ENCODE measurements at regions not wholly inside any gene's neighbourhood (a gene's known extent, or its start where the extent isn't known, plus 50 kb on each side); places are given as distances from the start of the nearest gene placed in this dataset.
"Not testable (repeated sequence)": the region's sequence is repeated elsewhere in the genome, so short reads cannot be mapped to it uniquely, and the experiment has no call there.

DNA sequence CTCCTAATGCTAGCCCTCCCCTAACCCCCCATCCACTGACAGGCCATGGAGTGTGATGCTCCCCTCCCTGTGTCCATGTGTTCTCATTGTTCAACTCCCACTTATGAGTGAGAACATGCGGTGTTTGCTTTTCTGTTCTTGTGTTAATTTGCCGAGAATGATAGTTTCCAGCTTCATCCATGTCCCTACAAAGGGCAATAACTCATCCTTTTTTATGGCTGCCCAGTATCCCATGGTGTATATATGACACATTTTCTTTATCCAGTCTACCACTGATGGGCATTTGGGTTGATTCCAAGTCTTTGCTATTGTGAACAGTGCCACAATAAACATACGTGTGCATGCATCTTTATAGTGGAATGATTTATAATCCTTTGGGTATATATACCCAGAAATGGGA, 779.0 kb downstream of the PCDH7 start:
- DNase-seq (ENCODE audit: low spot score), result not testable (repeated sequence)

DNA sequence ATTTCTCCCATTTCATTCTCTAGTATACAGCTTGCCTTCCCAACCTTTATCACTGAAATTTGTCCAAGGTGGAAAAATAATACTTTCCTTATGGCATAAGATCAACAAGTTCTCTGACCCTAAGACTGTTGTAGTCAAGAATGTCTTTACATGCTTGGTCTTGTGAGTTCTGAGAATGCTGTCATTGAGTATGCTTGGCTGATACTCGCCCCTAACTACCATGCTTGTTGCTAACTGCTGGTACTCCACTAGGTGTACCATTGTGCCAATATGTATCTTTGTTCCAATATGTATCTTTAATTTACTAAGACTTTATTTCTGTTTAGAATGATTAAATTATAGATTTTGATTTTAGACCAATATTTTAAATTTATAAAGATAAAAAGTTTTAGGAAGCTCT, 796.4 kb downstream of the PCDH7 start:
- no peak for DNase-seq (ENCODE audit: low spot score)

DNA sequence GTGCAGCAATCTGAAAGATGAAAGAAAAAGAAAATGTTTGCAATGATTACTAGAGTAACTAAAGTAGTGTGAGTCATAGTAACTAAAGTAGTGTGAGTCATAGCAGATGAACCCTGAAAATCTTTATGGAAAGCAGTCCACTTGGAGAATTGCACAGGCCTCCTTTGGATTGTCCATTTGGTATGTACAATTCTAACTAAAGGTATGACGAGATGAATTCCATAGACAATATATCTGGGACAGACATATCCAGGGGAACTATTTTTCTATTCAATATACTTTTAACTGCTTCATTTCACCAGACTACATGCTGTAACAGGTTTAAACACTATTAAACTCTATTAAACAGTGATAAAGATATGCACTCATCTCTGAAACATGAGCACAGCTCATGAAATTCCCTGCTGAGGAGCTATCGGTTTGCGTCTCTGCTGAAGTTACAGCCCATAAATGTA, 798.7 kb downstream of the PCDH7 start:
- DNase-seq (ENCODE audit: low spot score), result no peak

DNA sequence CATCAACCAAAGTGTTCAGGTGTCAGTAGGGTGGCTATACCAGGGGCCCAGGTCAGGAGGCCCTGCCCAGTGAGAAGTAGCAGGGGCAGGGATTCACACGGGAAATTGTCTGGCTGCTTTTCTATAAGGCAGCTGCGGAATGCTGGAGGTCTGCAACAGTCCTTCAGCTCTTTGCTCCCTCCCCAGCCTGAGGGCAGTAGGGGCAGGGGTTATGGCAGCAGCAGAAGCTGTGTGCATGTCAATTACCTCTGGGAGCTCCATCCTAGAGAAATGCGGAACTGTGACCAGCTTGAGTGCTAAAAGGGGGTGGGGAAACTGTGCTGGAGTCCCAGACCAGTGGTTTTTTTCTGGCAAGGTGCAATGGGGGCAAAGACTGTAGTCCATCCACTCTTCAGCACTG, 810.4 kb downstream of the PCDH7 start:
- no peak for DNase-seq (ENCODE audit: low spot score)

DNA sequence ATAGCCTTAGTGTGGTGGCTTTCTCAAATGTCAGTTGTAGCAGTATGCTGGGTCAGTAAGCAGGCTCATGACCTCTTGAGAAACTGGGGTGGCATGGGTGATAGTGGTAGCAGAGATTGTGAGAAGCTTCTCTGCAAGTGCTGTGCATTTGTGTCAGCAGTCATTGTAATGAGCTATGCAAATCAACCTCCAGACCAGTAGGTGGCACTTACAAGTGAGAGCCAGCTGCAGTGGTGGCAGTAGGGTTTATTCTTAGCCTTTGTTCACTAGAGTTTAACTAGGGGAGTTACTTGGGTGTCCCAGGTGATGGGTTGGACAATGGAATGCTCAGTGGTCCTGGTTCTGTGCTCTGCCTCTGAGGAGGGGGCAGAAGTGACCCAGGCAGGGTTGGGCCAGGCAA, 818.7 kb downstream of the PCDH7 start:
- DNase-seq (ENCODE audit: low spot score), result no peak

DNA sequence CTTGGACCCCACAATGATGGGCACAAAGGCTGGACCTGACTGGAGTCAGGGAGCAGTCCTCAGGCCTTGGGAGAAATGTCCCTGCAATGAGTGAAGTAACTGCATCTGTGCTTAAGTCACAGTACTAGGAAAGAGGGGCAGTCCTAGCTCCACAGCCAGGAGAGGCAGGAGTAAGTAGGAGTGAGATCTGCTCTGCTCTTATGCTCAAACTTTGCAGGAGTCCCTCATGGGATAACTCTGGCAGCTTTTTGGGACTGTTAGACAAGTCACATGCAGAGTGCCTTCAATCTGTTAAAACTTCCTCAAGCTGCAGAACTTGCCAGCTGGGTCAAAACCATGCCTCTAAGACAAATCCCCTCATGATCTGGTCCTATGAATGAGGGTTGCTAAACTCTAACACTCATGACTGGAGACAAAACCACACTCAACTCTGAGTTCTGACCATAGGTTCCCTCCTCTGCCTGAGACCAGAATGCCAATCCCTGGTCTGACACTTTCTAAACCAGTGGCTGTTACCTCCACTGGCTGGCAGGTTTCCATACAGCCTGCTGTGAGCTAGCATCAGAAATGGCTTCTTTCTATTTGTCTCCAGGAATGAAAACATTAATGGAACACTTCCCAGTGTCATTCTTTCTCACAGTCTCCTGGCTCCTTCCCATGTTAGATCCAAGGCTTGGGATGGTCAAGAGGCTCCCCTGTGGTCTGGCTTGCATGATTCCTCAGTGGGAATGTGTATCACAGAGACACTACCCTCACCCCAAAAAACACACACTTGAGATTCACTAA, 819.3 kb downstream of the PCDH7 start:
- DNase-seq (ENCODE audit: low spot score), result no peak

DNA sequence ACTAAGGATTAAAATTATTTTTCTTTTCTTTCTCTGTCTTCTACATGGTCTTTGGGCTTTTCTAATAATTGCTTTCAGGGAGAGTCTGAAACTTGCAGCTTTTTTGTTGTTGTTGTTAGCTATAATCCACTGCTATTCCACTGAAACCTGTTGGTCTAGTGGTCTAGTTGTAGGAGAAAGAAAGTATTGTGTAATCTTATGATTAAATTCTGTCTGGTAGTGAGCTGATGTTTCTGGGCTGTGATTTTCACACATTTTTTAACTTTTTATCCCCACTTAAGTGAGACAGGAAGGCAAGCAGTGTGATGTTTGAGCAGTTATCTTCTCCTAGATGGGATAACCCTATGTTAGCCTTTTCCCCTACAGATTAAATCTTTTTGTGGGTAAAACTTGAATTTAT, 825.2 kb downstream of the PCDH7 start:
- DNase-seq (ENCODE audit: low spot score), result no peak

DNA sequence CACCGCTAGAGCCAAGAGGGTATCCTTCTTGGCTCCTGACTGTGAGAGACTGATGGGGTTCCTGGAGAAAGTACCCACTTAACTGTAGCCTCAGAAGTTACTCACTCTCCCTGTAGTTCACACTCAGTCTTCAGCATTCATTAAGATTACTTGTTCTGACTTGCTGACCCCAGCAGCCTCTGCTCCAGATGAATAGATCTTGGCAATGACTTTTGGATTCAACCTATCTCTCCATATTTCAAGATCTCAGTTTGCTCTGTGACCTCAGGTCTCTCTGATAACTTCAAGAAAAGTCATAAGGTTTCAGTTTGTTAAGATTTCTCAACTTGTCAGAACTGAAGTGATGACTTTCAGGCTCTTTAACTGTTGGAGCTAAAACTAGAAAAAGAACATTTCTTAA, 825.6 kb downstream of the PCDH7 start:
- DNase-seq (ENCODE audit: low spot score), result no peak

DNA sequence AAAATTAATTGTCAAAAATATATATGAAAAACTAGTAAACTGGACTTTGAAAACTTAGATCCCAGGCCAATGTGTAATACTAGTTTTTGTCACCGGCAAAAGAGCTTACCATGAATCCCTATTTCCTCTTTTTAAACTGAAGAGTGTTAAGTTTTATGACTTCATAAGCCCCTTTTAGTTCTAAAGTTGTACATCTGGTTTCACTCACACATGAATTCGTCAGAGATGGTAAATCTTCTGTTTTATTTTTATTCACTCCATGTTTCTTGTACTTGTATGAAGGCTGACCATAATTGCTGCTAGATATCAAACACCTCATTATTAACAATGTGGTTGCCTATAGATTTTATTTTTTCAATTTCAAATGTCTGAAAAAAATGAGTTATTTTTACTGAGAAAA, 827.9 kb downstream of the PCDH7 start:
- no peak for DNase-seq (ENCODE audit: low spot score)

DNA sequence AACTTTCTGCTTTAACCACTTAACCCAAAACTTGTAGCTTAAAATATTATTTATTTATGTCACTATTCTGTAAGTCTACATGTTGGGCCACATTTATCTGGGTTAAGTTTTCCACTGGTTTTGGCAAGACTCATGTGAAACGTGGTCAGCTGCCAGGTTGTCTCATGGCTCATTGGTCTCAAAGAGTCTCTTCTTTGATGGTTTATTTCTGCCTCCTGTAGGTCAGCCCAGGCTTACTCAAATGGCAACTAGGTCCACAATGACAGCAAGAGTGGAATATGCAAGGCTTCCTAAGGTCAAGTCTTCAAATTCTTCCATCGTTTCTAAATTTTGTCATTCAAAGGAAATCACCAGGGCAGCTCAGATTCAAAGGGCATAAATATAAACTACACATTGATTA, 828.7 kb downstream of the PCDH7 start:
- no peak for DNase-seq (ENCODE audit: low spot score)

DNA sequence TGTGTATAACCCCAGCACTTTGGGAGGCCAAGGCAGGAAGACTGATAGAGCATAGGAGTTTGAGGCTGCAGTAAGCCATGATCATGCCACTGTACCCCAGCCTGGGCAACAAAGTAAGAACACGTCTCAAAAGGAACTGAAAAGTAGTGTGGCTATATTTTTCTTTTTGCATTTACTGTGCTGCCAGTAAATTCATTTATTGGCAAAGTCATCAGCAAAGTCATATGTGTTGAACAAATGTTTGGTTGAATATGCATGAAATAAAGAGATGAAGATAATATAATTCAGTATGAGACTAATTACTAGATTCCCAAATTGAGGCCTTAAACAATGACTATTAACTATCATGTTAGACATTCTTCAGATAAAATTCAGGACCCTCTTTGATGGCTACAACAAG, 829.1 kb downstream of the PCDH7 start:
- no peak for DNase-seq (ENCODE audit: low spot score)

DNA sequence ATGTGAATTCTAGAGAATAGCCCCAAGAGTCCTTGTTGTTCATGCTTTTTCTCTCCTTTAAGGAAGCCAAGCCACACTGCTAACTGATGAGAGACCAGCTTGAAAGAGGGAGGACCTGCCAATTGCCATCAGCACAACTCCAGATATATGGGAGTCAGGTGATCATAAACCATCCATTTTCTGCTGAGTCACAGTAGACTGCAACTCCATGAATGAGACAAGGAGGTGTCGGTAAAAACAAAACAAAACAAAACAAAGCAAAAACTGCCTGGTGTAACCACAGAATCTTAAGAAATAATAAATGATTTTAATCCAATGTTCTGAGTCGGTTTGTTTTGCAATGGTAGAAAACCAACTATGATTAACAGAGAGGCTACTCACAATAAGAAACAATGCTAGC, 837.3 kb downstream of the PCDH7 start:
- no peak for DNase-seq (ENCODE audit: low spot score)

DNA sequence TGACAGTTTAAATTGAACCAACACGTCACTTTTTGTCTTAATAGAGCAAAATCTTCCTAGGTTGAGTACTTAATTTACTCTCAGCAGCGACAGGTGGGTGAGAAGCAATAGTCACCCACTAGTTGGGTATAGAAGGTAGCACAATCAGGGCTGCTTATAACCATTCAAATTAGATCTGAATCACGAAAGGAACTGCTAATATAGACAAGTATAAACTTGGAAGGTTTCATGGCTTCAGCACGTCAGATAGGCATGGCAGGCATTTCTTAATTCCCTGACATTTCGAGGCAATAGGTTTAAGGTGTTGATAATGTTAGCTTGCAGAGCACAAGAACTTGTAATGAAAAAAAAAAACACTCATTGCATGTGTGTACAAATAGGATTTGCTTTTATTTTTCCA, 853.4 kb downstream of the PCDH7 start:
- DNase-seq (ENCODE audit: low spot score), result no peak

DNA sequence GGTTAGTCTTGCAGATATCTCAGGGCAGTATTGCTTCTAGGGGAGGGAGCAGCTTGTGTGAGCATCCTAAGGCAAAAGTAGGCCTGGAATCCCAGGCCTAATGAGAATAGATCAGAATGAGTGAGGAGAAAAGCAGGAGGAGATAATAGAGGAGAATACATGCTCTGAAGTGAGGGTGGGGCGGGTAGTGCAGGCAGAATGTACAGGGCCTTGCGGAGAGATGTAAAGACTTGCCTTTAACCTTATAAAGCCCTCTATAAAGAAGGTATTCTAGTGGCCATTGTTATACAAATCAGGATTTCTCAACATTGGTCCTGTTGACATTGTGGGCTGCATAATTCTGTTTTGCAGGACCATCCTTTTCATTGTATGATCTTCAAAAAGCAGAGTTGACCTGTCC, 855.3 kb downstream of the PCDH7 start:
- peak; percentile 10 for DNase-seq (ENCODE audit: low spot score)

DNA sequence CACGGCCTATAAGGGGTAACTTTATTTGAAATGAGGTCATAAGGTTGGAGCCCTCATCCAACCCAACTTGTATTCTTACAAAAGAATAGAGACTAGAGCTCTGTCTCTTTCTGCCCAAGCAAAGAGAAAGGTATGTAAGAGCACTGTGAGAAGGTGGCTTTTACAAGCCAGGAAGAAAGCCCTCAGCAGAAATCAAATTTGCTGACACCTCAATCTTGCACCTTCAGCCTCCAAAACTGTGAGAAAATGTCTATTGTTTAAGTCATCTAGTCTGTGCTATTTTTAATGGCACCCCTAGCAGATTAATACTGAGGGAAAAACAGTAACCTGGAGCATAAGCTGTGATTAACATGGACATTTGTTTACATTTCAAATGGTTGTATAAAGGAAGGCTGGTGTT, 860.7 kb downstream of the PCDH7 start:
- DNase-seq (ENCODE audit: low spot score), result no peak

DNA sequence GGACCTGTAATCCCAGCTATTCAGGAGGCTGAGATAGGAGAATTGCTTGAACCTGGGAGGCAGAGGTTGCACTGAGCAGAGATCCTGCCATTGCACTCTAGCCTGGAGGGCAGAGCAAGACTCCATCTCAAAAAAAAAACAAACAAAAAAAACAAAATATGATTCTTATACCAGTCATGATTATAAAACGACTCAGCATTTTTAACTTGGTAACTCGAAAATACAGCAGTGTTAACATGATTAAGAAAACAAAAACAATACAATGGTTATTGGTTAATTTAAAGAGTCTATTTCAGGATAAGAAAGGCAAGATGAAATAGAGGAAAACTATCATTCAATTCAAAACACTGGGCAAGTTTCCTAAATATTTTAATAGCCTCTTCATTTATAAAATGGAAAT, 865.3 kb downstream of the PCDH7 start:
- DNase-seq (ENCODE audit: low spot score), result no peak

DNA sequence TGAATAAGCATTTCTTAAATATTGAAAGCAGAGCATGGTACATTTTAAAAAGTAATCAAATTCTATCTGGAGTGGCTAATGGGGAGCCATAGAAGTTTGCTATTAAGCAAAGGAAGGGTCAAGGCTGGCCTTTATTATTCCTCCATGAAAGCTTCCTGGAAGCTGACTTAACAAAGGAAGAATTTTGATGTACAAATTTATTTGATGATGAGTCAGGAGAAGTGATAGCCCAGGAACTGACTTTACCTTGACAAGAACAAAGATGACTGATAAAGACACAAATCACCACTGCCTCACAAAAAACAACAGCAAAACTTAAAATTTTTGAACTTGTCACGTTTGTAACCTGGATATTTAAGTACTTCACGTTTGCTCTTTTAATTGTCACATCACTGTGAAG, 872.1 kb downstream of the PCDH7 start:
- no peak for DNase-seq (ENCODE audit: low spot score)

DNA sequence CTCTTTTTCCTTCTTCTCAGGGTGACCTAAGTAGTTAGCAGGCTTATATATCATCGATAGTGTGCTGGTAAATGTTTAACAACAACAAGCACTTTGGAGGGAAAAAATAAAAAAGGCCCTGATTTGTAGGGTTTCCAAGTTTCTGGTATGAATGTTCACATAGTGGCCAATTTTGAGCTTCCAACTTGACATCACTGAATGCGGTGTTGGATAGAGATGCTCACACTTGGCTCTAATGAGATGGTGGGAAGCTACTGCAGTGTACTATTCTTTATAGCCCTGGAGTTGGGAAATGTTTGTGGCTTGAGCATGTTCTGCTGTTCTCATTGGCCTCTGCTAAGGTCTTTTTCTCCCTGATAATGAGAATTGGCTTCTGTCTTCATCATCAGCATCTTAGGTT, 875.3 kb downstream of the PCDH7 start:
- no peak for DNase-seq (ENCODE audit: low spot score)

DNA sequence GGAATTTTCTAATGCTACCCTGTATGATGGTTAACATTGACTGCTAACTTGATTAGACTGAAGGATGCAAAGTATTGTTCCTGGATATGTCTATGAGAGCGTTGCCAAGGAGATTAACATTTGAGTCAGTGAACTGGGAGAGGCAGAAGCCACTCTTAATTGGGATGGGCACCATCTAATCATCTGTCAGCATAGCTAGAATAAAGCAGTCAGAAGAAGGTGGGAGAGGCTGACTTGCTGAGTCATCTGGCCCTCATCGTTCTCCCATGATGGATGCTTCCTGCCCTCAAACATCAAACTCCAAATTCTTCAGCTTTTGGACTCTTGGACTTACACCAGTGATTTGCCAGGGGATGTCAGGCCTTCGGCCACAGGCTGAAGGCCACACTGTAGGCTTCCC, 878.5 kb downstream of the PCDH7 start:
- no peak for DNase-seq (ENCODE audit: low spot score)

DNA sequence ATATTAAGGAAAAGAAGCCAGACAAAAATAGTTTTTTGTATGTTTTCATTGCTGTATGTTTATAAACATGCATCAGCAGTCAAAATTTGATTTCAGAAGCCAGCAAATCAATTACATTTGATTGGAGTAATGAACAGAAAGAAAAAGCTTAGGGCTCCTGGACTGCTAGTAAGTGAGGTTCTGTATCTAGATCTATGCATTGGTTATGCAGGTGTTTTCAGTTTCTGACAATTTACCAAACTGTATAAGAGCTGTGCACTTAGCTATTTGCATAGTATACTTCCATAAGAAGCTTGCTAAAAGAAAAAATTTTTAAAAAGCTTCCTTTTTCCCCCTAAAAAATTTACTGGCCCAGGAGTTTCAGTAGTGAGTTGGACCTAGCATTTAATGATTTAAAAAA, 881.6 kb downstream of the PCDH7 start:
- DNase-seq (ENCODE audit: low spot score), result no peak

DNA sequence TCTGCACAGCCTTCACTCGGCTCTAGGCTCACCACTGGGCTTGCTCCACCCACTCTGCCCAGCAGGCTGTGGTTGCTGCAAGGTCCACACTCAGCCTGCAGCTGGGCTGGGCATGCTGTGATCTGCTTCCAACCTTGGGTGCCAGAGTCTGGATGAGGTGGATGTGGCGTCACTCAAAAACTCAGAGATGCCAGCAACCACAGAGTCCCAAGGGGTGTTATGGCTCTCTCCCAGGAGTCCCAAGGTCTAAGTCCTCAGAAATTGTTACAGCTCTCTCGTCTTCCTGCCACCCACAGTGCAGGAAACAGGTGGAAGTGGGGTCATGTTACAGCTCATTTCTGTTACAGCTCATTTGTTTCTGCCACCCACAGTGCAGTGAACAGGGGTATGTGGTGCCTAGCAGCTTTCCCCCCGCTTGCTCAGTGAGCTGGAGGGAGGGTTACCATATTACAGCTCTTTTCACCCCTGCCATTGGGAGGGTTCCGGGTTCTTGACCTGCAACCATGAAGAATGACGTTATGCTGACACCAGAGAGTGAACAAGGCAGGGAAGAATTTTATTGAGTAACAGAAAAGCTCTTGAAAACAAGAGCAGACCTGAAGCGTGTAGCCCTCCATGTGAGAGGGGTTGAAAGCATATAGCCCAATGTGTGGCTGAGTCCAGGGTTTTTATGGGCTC, 893.9 kb downstream of the PCDH7 start:
- DNase-seq (ENCODE audit: low spot score), result peak; percentile 14

DNA sequence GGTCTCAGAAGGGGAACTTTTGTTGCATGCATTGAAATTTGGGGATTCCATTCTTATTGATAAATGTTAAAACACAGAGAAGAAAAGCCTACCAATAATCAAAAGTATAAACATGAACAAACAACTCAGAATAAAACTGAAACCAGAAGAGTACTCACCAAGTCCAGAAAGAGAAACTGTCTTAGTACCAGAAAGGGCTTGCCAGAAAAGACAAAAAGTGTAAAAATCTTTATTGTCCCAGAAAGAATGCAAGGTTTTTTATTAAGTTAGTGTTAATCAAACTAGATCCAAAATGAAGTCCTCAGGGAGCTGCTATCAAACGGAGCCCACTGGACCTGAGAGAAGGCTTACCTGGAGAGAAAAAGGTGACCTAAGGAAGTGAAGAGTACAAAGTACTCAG, 897.5 kb downstream of the PCDH7 start:
- DNase-seq (ENCODE audit: low spot score), result no peak

DNA sequence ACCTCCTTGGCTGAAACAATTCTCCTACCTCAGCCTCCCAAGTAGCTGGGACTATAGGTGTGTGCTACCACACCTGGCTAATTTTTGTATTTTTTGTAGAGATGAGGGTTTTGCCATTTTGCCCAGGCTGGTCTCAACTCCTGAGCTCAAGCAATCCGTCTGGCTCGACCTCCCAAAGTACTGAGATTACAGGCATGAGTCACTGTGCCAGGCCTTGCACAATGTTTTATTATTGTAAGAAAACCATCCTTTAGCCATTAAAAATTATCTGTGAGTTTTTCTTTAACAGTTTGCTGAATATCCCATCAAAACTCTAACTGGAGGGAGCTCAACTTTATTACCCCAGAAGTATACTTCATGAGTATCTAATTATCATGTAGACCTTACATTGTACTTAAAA, 900.3 kb downstream of the PCDH7 start:
- no peak for DNase-seq (ENCODE audit: low spot score)

DNA sequence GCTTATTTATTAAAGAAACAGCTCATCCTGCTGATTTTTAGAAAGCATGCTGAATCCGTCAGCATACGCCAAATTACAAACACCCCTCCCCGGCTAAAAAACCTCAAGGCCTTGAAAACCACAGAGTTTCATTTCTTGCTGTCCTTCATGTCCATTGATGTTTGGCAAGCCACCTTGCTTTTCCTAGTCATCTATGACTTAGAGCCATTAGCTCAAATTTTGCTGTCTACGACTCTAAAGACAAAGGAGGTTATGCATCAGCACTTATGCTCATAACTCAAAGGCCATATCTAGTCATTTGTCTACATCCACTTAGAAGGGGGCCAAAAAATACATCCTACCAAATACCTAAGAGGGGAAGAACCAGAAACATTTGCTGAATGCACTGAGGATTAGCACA, 925.1 kb downstream of the PCDH7 start:
- DNase-seq (ENCODE audit: low spot score), result no peak

Measured in iPS-NIHi11 (cell line).